Left cardiac atrium (tissue), 4 donors: ENCODE measurements at regions not wholly inside any gene's neighbourhood (a gene's known extent, or its start where the extent isn't known, plus 50 kb on each side); places are given as distances from the start of the nearest gene placed in this dataset.

ENCODE experiments used
- ATAC-seq, 2 donors: fragments of 200-7000 bp; cut with Tn5 transposase; one replicate each; pipeline ENCODE4 v1.9.1; 2020; ENCODE audit warnings: mild to moderate bottlenecking in 2 of 2, moderate library complexity in 2 of 2
- DNase-seq: peaks from one replicate; pipeline ENCODE4 v3.0.0-alpha.2; 2020
- intact Hi-C, 2 donors: fragments of 100-400 bp; cut with DNase I; formaldehyde crosslinking; loops; one replicate each; pipeline versions ENCODE4 v1.14.1 to v1.15.1; 2022 to 2023
- donor health status: DM: no; HTN: yes; CAD: no.
- donor health status: DM: no; HTN: yes; CAD: no; lungs with severe emphysema.
- donor health status: DM: yes; HTN: yes; CAD: no.
- donor health status: Dilated cardiomyopathy.

- ATAC-seq (no peak), DNase-seq (no peak)
- intact Hi-C loops: no loop called here
Observed at GRCh38 chr10:59064759-59065539, 111.5 kb upstream of the PHYHIPL start.

GRCh38 chr10:59068581-59069191 lies 107.8 kb upstream of the PHYHIPL start:
- no peak for DNase-seq
- ATAC-seq: no peak
- intact Hi-C loops: no loop called here

- ATAC-seq: no peak
- intact Hi-C loops: no loop called here
- no peak for DNase-seq
Observed at GRCh38 chr10:59072038-59072437, 104.4 kb upstream of the PHYHIPL start.

- no peak for DNase-seq
- intact Hi-C loops: no loop called here
- ATAC-seq: no peak
Observed at GRCh38 chr10:59073456-59074053, 102.9 kb upstream of the PHYHIPL start.

GRCh38 chr10:59075576-59075975 lies 100.9 kb upstream of the PHYHIPL start:
- intact Hi-C loops: no loop called here
- no peak for DNase-seq
- ATAC-seq: no peak

- ATAC-seq (no peak), DNase-seq (no peak)
- intact Hi-C loops: loop anchor here in 1 of 2 donors (2.0 kb wide), 1 partner anchor 63 kb away; no protein-coding TSS in a partner anchor
Observed at GRCh38 chr10:59077855-59078254, 98.6 kb upstream of the PHYHIPL start.

- intact Hi-C loops: loop anchor here in 1 of 2 donors (2.0 kb wide), 1 partner anchor 64 kb away; no protein-coding TSS in a partner anchor
- peak in 1 of 2 donors; percentile 14 for ATAC-seq
- DNase-seq: no peak
Observed at GRCh38 chr10:59078978-59079377, 97.5 kb upstream of the PHYHIPL start.

- ATAC-seq: peak; percentile 81 to 89
- intact Hi-C loops: loop anchor here in 1 of 2 donors (2.0 kb wide), 1 partner anchor 65 kb away; no protein-coding TSS in a partner anchor
- no peak for DNase-seq
Observed at GRCh38 chr10:59079386-59080226, 96.8 kb upstream of the PHYHIPL start.

- intact Hi-C loops: no loop called here
- ATAC-seq: no peak
Observed at GRCh38 chr10:59082249-59082648, 94.2 kb upstream of the PHYHIPL start.

GRCh38 chr10:59085054-59085453 lies 91.4 kb upstream of the PHYHIPL start:
- ATAC-seq (no peak), DNase-seq (no peak)
- intact Hi-C loops: no loop called here

More at GRCh38 chr10:59082249-59082648, 94.2 kb upstream of the PHYHIPL start:
- DNase-seq: no peak

- intact Hi-C loops: no loop called here
- no peak for ATAC-seq
- DNase-seq: no peak
Observed at GRCh38 chr10:59085711-59086502, 90.5 kb upstream of the PHYHIPL start.

GRCh38 chr10:59087486-59087885 lies 89.0 kb upstream of the PHYHIPL start:
- intact Hi-C loops: no loop called here
- no peak for ATAC-seq
- no peak for DNase-seq

- ATAC-seq: no peak
- DNase-seq: no peak
- intact Hi-C loops: no loop called here
Observed at GRCh38 chr10:59088912-59089573, 87.4 kb upstream of the PHYHIPL start.

GRCh38 chr10:59090817-59091622 lies 85.4 kb upstream of the PHYHIPL start:
- intact Hi-C loops: no loop called here
- DNase-seq (no peak), ATAC-seq (no peak)

- DNase-seq: no peak
- intact Hi-C loops: no loop called here
- no peak for ATAC-seq
Observed at GRCh38 chr10:59093461-59093860, 83.0 kb upstream of the PHYHIPL start.

GRCh38 chr10:59096631-59097030 lies 79.8 kb upstream of the PHYHIPL start:
- intact Hi-C loops: no loop called here
- no peak for ATAC-seq
- no peak for DNase-seq

GRCh38 chr10:59098387-59098786 lies 78.1 kb upstream of the PHYHIPL start:
- DNase-seq (peak; percentile 21), ATAC-seq (peak; percentile 41 to 65)
- intact Hi-C loops: no loop called here
